Bronchial epithelial cell (primary cell): ENCODE measurements at regions not wholly inside any gene's neighbourhood (a gene's known extent, or its start where the extent isn't known, plus 50 kb on each side); places are given as distances from the start of the nearest gene placed in this dataset.

Source experiments
- DNase-seq: peaks from one replicate; pipeline ENCODE4 v3.0.0-alpha.2; 2010; ENCODE audit warnings: low read depth
- FAIRE-seq: peaks from 2 replicates; lab custom pipeline; 2011; peaks lifted over from hg19 to GRCh38; lab: Jason Lieb, UNC
- H3K27me3 ChIP-seq: 2 replicates; pipeline ENCODE4 v1.5.1; 2011; ENCODE audit warnings: low read length; ENCODE audit not compliant: control insufficient read depth, insufficient read depth
- H3K36me3 ChIP-seq: 2 replicates; pipeline ENCODE4 v1.5.1; 2011; ENCODE audit warnings: low read length; ENCODE audit not compliant: control insufficient read depth, insufficient read depth
- H3K4me3 ChIP-seq: 2 replicates; pipeline ENCODE4 v1.5.1; 2011; ENCODE audit warnings: mild to moderate bottlenecking, low read depth, low read length, control low read depth
- TF ChIP-seq, protein P1 (sequence below): IDR thresholded peaks from 2 replicates; pipeline ENCODE4 v1.5.1; 2011; ENCODE audit warnings: mild to moderate bottlenecking, moderate library complexity, low read length, control low read depth, inconsistent platforms; ENCODE audit not compliant: insufficient read depth, severe bottlenecking

DNA sequence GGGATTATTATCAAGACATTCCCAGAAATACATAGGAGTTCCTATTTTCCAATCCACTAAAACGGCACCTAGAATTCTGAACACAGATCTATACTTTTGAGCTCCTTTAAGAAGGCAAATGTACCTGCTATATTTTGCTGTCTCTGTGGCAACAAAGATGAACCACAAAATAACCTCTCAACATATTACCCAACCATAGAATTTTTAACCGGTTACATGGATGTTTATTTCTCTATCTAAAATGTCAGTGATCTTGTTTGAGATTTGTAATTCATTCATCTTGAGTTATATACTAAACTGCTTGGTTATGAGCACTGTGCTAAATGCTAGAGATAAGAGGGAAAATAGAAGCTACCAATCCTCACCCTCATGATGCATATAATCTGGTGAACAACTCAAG lies 117.5 kb upstream of the HMGCLL1 start:
- no peak overlapping the region for H3K4me3 ChIP-seq
- H3K36me3 ChIP-seq, result no peaks in the 10 kb centered on the region
- TF ChIP-seq, protein P1, sequence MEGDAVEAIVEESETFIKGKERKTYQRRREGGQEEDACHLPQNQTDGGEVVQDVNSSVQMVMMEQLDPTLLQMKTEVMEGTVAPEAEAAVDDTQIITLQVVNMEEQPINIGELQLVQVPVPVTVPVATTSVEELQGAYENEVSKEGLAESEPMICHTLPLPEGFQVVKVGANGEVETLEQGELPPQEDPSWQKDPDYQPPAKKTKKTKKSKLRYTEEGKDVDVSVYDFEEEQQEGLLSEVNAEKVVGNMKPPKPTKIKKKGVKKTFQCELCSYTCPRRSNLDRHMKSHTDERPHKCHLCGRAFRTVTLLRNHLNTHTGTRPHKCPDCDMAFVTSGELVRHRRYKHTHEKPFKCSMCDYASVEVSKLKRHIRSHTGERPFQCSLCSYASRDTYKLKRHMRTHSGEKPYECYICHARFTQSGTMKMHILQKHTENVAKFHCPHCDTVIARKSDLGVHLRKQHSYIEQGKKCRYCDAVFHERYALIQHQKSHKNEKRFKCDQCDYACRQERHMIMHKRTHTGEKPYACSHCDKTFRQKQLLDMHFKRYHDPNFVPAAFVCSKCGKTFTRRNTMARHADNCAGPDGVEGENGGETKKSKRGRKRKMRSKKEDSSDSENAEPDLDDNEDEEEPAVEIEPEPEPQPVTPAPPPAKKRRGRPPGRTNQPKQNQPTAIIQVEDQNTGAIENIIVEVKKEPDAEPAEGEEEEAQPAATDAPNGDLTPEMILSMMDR, result no peak
- H3K27me3 ChIP-seq, result no peaks in the 10 kb centered on the region
- DNase-seq (no peak), FAIRE-seq (no peak)

- DNase-seq (no peak), FAIRE-seq (peak; percentile 40)
- no peaks in the 10 kb centered on the region for H3K27me3 ChIP-seq
- H3K4me3 ChIP-seq, result no peak overlapping the region
- TF ChIP-seq, protein P1, result no peak
- H3K36me3 ChIP-seq, result no peaks in the 10 kb centered on the region
These were observed 117.0 kb upstream of the HMGCLL1 start for GRCh38 chr6:55696041-55696440.

DNA sequence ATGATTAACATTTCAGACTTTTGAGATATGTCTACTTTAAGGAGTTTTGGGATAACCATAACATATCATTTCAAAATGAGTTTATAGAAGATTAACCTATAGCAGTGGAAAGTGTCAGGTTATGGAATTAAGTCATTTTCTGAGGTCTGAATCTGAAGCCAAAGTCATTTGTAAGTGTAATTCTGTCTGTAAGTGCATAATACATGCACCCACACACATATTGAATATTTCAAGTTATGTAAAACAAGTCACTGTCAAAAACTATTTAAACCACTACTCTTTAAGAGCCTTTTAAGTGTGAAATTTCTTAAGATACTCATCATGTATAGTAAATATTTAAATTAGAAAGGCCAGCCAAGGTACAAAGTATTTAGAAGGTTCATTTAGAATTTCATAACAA lies 115.8 kb upstream of the HMGCLL1 start:
- FAIRE-seq, result no peak
- no peak overlapping the region for H3K4me3 ChIP-seq
- no peak for DNase-seq
- TF ChIP-seq, protein P1, result no peak
- no peaks in the 10 kb centered on the region for H3K27me3 ChIP-seq
- H3K36me3 ChIP-seq, result no peaks in the 10 kb centered on the region

GRCh38 chr6:55694148-55694547 lies 115.2 kb upstream of the HMGCLL1 start:
- TF ChIP-seq, protein P1, result no peak
- Histone ChIP-seq H3K4me3 (no peak overlapping the region), H3K36me3 (no peaks in the 10 kb centered on the region), H3K27me3 (no peaks in the 10 kb centered on the region)
- no peak for FAIRE-seq
- peak; percentile 24 for DNase-seq

GRCh38 chr6:55679503-55679902 lies 100.5 kb upstream of the HMGCLL1 start:
- no peaks in the 10 kb centered on the region for H3K27me3 ChIP-seq
- no peak overlapping the region for H3K4me3 ChIP-seq
- DNase-seq (no peak), FAIRE-seq (no peak)
- no peaks in the 10 kb centered on the region for H3K36me3 ChIP-seq
- TF ChIP-seq, protein P1, result no peak
